ENCODE measurements at regions not wholly inside any gene's neighbourhood (a gene's known extent, or its start where the extent isn't known, plus 50 kb on each side); places are given as distances from the start of the nearest gene placed in this dataset.

DNA sequence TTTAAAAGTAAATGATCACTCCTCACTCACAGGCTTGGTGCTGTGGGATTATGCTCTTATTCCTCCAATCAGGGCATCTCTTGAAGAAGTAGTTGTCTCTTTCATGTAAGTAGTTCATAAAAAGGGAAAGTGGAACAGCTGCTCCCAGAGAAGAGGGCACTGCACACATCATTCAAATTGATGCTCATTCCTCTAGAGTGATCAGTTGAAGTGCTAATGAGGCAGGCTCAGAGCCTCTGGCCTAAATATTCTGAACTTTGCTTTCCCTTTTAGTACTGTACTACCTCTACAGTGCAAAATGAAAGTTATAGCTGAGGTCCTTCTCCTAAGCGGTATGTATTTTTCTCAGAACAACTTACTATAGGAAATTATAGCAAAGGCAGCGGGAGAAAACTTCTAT is 1453.1 kb downstream of the ARAP2 start:
- no peak for TF ChIP-seq YY1 (IDR thresholded peaks at IDR 0.05; ENCODE audit: low read depth)
- TF ChIP-seq, protein P1, sequence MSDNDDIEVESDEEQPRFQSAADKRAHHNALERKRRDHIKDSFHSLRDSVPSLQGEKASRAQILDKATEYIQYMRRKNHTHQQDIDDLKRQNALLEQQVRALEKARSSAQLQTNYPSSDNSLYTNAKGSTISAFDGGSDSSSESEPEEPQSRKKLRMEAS (IDR thresholded peaks at IDR 0.05) = no peak
- no peak for TF ChIP-seq EP300 (IDR thresholded peaks at IDR 0.05; ENCODE audit: borderline replicate concordance)
- TF ChIP-seq CEBPB (IDR thresholded peaks at IDR 0.05) = no peak
